Thyroid gland (tissue), 4 donors: ENCODE measurements at regions not wholly inside any gene's neighbourhood (a gene's known extent, or its start where the extent isn't known, plus 50 kb on each side); places are given as distances from the start of the nearest gene placed in this dataset.
"Not testable (repeated sequence)": the region's sequence is repeated elsewhere in the genome, so short reads cannot be mapped to it uniquely, and the experiment has no call there.

Experiments
- DNase-seq, 2 donors: peaks; one replicate each; pipeline ENCODE4 v3.0.0-alpha.2; 2019
- H3K27ac ChIP-seq, 3 donors: fragments of 200-600 bp; sonication (generic); 1 replicate in 2 of 3; 2 replicates in 1 of 3; pipeline ENCODE4 v1.5.1; 2016 to 2019; ENCODE audit warnings: mild to moderate bottlenecking in 1 of 3, moderate library complexity in 1 of 3
- H3K27me3 ChIP-seq: fragments of 200-600 bp; sonication (generic); one replicate; pipeline ENCODE4 v1.5.1; 2019
- H3K36me3 ChIP-seq, 2 donors: fragments of 200-600 bp; sonication (generic); one replicate each; pipeline ENCODE4 v1.5.1; 2016 to 2019
- H3K4me1 ChIP-seq, 2 donors: fragments of 200-600 bp; sonication (generic); one replicate each; pipeline ENCODE4 v1.5.1; 2017 to 2019
- H3K4me3 ChIP-seq, 3 donors: fragments of 200-600 bp; sonication (generic); replicated peaks in 1 of 3; 1 replicate in 2 of 3; 2 replicates in 1 of 3; pipeline ENCODE4 v1.5.1; 2016; ENCODE audit warnings: mild to moderate bottlenecking in 1 of 3
- H3K9me3 ChIP-seq: fragments of 200-600 bp; sonication (generic); one replicate; pipeline ENCODE4 v1.5.1; 2017
- POLR2A ChIP-seq, 2 donors: fragments of 450-650 bp; IDR thresholded peaks; one replicate each; pipeline ENCODE4 v1.6.1; 2017; ENCODE audit warnings: antibody characterized with exemption in 2 of 2, mild to moderate bottlenecking in 2 of 2, moderate library complexity in 1 of 2
- WGBS, 2 donors: methylation state at CpG; one replicate each; pipeline ENCODE4 v1.1.5; 2017; 5-methylcytosine and 5-hydroxymethylcytosine counted together
- intact Hi-C: fragments of 100-400 bp; cut with DNase I; formaldehyde crosslinking; loops from one replicate; pipeline ENCODE4 v1.15.1; 2023
- TF ChIP-seq, protein P1 (sequence below), 6 experiments: fragments of 200-600 bp in 3 of 6; fragments of 450-650 bp in 3 of 6; sonication (generic) in 3 of 6; IDR thresholded peaks; one replicate each; pipeline ENCODE4 v1.5.1; 2016 to 2019; ENCODE audit warnings: antibody characterized with exemption in 6 of 6, mild to moderate bottlenecking in 2 of 6, inconsistent platforms in 1 of 6, moderate library complexity in 1 of 6

DNA sequence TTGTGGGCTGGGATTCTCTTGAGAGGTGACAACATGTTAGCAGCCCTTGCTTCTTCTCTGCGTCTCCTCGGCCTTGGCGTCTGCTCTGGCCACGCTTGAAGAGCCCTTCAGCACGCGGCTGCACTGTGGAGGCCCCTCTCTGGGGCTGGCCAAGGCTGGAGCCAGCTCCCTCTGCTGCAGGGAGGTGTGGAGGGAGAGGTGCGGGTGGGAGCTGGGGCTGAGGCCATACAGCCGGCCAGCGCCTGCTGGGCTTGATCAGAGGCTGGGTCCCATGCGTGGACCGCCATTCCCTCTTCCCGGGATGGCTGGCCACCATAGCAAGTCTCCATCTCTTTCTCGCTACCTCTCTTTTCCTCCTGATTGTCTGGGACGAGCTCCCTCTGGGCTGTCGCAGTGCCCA lies 539.0 kb downstream of the PCDH7 start:
- 93 to 95% methylated on average over 15 of the region's 15 CpGs for WGBS, 2 donors
- no peaks in the 10 kb centered on the region for H3K27me3 ChIP-seq
- no peaks in the 10 kb centered on the region for H3K9me3 ChIP-seq
- H3K4me3 ChIP-seq, result no peak overlapping the region
- no peak for TF ChIP-seq POLR2A (IDR thresholded peaks at IDR 0.05)
- TF ChIP-seq, protein P1, sequence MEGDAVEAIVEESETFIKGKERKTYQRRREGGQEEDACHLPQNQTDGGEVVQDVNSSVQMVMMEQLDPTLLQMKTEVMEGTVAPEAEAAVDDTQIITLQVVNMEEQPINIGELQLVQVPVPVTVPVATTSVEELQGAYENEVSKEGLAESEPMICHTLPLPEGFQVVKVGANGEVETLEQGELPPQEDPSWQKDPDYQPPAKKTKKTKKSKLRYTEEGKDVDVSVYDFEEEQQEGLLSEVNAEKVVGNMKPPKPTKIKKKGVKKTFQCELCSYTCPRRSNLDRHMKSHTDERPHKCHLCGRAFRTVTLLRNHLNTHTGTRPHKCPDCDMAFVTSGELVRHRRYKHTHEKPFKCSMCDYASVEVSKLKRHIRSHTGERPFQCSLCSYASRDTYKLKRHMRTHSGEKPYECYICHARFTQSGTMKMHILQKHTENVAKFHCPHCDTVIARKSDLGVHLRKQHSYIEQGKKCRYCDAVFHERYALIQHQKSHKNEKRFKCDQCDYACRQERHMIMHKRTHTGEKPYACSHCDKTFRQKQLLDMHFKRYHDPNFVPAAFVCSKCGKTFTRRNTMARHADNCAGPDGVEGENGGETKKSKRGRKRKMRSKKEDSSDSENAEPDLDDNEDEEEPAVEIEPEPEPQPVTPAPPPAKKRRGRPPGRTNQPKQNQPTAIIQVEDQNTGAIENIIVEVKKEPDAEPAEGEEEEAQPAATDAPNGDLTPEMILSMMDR (IDR thresholded peaks at IDR 0.05), result no peak
- no peak overlapping the region for H3K27ac ChIP-seq
- H3K36me3 ChIP-seq, result no peaks in the 10 kb centered on the region
- no peak for DNase-seq
- no peaks in the 10 kb centered on the region for H3K4me1 ChIP-seq
- intact Hi-C loops, result no loop called here

DNA sequence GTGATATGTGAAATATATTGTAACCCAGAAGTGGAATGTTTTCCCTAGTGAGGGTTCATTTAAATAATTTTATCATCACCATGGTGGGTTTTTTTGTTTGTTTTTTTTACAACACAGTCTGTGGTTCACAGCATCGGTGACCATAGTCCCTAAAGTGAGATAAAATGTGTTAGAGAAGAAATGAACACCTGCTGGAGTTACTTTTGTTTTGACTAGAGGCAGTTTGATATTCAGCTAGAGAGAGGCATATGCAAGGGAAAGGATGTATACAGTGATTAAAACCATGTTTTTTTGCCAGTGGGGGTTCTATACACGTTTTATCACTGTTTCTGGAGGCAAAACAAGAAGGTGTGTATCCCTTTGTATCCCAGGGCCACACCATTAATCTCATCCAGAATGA lies 541.5 kb downstream of the PCDH7 start:
- Histone ChIP-seq H3K36me3 (no peaks in the 10 kb centered on the region), H3K27ac (no peak overlapping the region), H3K9me3 (no peaks in the 10 kb centered on the region), H3K27me3 (no peaks in the 10 kb centered on the region), H3K4me3 (no peak overlapping the region), H3K4me1 (no peaks in the 10 kb centered on the region)
- 32 to 33% methylated on average over 2 of the region's 2 CpGs for WGBS, 2 donors
- no peak for TF ChIP-seq POLR2A (IDR thresholded peaks at IDR 0.05)
- TF ChIP-seq, protein P1 (IDR thresholded peaks at IDR 0.05), result no peak
- no peak for DNase-seq
- intact Hi-C loops, result no loop called here

DNA sequence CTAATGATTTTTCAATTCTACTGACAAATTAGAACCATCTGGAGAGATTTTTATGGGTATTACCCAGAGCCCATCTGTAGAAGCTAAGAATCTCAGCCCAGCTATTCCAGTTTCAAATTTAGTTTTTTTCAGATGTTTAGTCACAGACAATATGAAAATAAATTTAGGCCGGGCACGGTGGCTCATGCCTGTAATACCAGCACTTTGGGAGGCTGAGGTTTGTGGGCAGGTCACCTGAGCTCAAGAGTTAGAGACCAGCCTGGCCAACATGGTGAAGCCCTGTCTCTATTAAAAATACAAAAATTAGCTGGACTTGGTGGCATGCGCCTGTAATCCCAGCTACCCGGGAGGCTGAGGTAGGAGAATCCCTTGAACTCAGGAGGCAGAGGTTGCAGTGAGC lies 545.9 kb downstream of the PCDH7 start:
- H3K36me3 ChIP-seq, H3K4me3 ChIP-seq, H3K27ac ChIP-seq, intact Hi-C loops, H3K4me1 ChIP-seq, H3K27me3 ChIP-seq, H3K9me3 ChIP-seq, DNase-seq: not testable (repeated sequence)
- WGBS, 2 donors, result 88 to 95% methylated on average over 4 of the region's 4 CpGs

DNA sequence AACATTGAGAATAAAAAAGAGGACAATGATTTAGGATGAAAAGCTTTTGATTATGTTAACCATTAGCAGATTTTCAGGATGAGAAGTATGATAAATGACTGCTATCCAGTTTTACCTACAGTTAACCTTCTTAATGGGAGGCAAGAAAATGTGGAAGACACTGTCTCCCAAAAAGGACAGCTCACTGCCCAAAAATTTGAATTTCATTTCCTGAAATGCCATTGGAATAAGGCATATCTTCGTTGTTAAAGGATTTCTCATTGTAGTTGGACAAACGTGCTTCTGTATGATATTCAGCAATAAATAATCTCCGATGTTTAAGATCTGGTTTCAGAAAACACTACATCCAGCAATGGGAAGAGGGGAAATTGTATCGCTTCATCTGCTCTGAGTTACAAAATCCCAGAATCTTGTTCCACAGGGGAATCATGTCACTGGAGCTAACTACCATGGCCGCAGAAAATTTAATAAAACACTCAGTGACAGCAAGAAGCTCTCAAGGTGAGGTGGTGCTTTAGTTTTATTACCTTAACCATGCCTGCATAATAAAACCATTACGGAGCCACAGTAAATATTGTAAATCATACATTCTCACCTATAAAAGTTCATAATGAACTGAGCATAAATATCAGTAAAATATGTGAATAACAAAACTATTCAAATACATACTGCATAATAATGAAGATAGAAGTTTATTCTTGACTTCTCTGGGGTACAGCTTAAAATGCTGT lies 552.3 kb downstream of the PCDH7 start:
- WGBS, 2 donors, result 92 to 94% methylated on average over 6 of the region's 6 CpGs
- H3K27ac ChIP-seq, result no peak overlapping the region
- H3K4me1 ChIP-seq, result no peaks in the 10 kb centered on the region
- DNase-seq, result no peak
- H3K9me3 ChIP-seq, result no peaks in the 10 kb centered on the region
- intact Hi-C loops, result no loop called here
- H3K4me3 ChIP-seq, result no peak overlapping the region
- no peak for TF ChIP-seq POLR2A (IDR thresholded peaks at IDR 0.05)
- TF ChIP-seq, protein P1 (IDR thresholded peaks at IDR 0.05), result no peak
- H3K36me3 ChIP-seq, result no peaks in the 10 kb centered on the region
- no peaks in the 10 kb centered on the region for H3K27me3 ChIP-seq

DNA sequence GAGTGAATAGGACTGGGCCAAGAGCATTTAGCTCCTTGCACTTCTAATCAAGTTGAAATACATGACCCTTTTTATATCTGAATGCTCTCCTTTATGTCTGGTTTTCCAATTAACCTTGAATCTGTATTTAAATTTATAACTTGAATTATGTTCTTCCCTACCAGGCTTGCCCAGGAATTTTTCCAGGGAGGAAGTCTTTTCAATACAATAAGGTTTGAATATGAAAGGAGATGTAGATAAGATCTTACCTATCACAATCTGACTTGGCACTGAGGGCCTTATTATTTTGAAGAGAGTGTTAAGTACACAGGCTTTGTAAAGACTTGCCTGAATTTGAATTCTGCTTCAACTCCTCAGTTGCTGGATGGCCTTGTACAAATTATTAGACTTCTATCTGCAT lies 555.7 kb downstream of the PCDH7 start:
- no peaks in the 10 kb centered on the region for H3K9me3 ChIP-seq
- no peak for TF ChIP-seq POLR2A (IDR thresholded peaks at IDR 0.05)
- TF ChIP-seq, protein P1 (IDR thresholded peaks at IDR 0.05), result no peak
- no peaks in the 10 kb centered on the region for H3K27me3 ChIP-seq
- H3K27ac ChIP-seq, result no peak overlapping the region
- H3K4me3 ChIP-seq, result no peak overlapping the region
- no peaks in the 10 kb centered on the region for H3K4me1 ChIP-seq
- intact Hi-C loops, result no loop called here
- no peak for DNase-seq
- H3K36me3 ChIP-seq, result no peaks in the 10 kb centered on the region
